MM.1S (cell line): ENCODE measurements at regions not wholly inside any gene's neighbourhood (a gene's known extent, or its start where the extent isn't known, plus 50 kb on each side); places are given as distances from the start of the nearest gene placed in this dataset.

ENCODE experiments used
- EZH2 ChIP-seq: fragments of 300-600 bp; sonication (generic); optimal IDR thresholded peaks from 2 replicates; pipeline ENCODE3; 2017; ENCODE audit warnings: low read depth, mild to moderate bottlenecking, antibody characterized with exemption, low read length, mixed read lengths
- TF ChIP-seq, protein P1 (sequence below): fragments of 300-600 bp; sonication (generic); IDR thresholded peaks from 2 replicates; pipeline ENCODE4 v1.5.1; 2016; ENCODE audit warnings: antibody characterized with exemption, low read length, mixed read lengths

GRCh38 chr20:53853111-53853713 is 217.2 kb downstream of the BCAS1 start:
- no peak for TF ChIP-seq EZH2
- TF ChIP-seq, protein P1, sequence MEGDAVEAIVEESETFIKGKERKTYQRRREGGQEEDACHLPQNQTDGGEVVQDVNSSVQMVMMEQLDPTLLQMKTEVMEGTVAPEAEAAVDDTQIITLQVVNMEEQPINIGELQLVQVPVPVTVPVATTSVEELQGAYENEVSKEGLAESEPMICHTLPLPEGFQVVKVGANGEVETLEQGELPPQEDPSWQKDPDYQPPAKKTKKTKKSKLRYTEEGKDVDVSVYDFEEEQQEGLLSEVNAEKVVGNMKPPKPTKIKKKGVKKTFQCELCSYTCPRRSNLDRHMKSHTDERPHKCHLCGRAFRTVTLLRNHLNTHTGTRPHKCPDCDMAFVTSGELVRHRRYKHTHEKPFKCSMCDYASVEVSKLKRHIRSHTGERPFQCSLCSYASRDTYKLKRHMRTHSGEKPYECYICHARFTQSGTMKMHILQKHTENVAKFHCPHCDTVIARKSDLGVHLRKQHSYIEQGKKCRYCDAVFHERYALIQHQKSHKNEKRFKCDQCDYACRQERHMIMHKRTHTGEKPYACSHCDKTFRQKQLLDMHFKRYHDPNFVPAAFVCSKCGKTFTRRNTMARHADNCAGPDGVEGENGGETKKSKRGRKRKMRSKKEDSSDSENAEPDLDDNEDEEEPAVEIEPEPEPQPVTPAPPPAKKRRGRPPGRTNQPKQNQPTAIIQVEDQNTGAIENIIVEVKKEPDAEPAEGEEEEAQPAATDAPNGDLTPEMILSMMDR, result no peak
